Osteocyte (in vitro differentiated cells): ENCODE measurements at regions not wholly inside any gene's neighbourhood (a gene's known extent, or its start where the extent isn't known, plus 50 kb on each side); places are given as distances from the start of the nearest gene placed in this dataset.
"Not testable (repeated sequence)": the region's sequence is repeated elsewhere in the genome, so short reads cannot be mapped to it uniquely, and the experiment has no call there.

ENCODE experiments used
- DNase-seq: peaks from one replicate; pipeline ENCODE4 v3.0.0; 2021; ENCODE audit warnings: mixed read lengths; ENCODE audit not compliant: unreplicated experiment; ENCODE audit errors: extremely low spot score
- H3K27ac Mint-ChIP-seq: one replicate; pipeline ENCODE4 v1.8.0; 2021; ENCODE audit warnings: mild to moderate bottlenecking, mixed read lengths; ENCODE audit not compliant: unreplicated experiment
- H3K27me3 Mint-ChIP-seq: one replicate; pipeline ENCODE4 v1.8.0; 2021; ENCODE audit warnings: mixed read lengths; ENCODE audit not compliant: unreplicated experiment
- H3K36me3 Mint-ChIP-seq: one replicate; pipeline ENCODE4 v1.8.0; 2021; ENCODE audit warnings: mixed read lengths; ENCODE audit not compliant: unreplicated experiment
- H3K4me1 Mint-ChIP-seq: one replicate; pipeline ENCODE4 v1.8.0; 2021; ENCODE audit warnings: mixed read lengths; ENCODE audit not compliant: unreplicated experiment
- H3K4me3 Mint-ChIP-seq: one replicate; pipeline ENCODE4 v1.8.0; 2021; ENCODE audit warnings: mild to moderate bottlenecking, moderate library complexity, mixed read lengths; ENCODE audit not compliant: unreplicated experiment
- H3K9me3 Mint-ChIP-seq: one replicate; pipeline ENCODE4 v1.8.0; 2021; ENCODE audit warnings: mixed read lengths; ENCODE audit not compliant: unreplicated experiment
- TF ChIP-seq, protein P1 (sequence below): fragments of 200-600 bp; sonication (generic); IDR thresholded peaks from 2 replicates; pipeline ENCODE4 v1.5.0; 2021; ENCODE audit warnings: antibody characterized with exemption, mild to moderate bottlenecking, moderate library complexity

- DNase-seq: no peak
- no peaks in the 10 kb centered on the region for H3K27me3 Mint-ChIP-seq
- no peak overlapping the region for H3K27ac Mint-ChIP-seq
- H3K4me1 Mint-ChIP-seq: no peaks in the 10 kb centered on the region
- peaks cover 3% of the 10 kb centered on the region for H3K9me3 Mint-ChIP-seq
- H3K36me3 Mint-ChIP-seq: no peaks in the 10 kb centered on the region
- TF ChIP-seq, protein P1, sequence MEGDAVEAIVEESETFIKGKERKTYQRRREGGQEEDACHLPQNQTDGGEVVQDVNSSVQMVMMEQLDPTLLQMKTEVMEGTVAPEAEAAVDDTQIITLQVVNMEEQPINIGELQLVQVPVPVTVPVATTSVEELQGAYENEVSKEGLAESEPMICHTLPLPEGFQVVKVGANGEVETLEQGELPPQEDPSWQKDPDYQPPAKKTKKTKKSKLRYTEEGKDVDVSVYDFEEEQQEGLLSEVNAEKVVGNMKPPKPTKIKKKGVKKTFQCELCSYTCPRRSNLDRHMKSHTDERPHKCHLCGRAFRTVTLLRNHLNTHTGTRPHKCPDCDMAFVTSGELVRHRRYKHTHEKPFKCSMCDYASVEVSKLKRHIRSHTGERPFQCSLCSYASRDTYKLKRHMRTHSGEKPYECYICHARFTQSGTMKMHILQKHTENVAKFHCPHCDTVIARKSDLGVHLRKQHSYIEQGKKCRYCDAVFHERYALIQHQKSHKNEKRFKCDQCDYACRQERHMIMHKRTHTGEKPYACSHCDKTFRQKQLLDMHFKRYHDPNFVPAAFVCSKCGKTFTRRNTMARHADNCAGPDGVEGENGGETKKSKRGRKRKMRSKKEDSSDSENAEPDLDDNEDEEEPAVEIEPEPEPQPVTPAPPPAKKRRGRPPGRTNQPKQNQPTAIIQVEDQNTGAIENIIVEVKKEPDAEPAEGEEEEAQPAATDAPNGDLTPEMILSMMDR: no peak
- H3K4me3 Mint-ChIP-seq: no peak overlapping the region
These were observed 299.9 kb downstream of the CCDC74A start for GRCh38 chr2:131827481-131828163.

- no peaks in the 10 kb centered on the region for H3K36me3 Mint-ChIP-seq
- H3K4me3 Mint-ChIP-seq: no peak overlapping the region
- no peak for DNase-seq
- H3K9me3 Mint-ChIP-seq: peaks cover 3% of the 10 kb centered on the region
- TF ChIP-seq, protein P1: no peak
- H3K27ac Mint-ChIP-seq: no peak overlapping the region
- no peaks in the 10 kb centered on the region for H3K4me1 Mint-ChIP-seq
- no peaks in the 10 kb centered on the region for H3K27me3 Mint-ChIP-seq
These were observed 300.5 kb downstream of the CCDC74A start for GRCh38 chr2:131828164-131828561.

DNA sequence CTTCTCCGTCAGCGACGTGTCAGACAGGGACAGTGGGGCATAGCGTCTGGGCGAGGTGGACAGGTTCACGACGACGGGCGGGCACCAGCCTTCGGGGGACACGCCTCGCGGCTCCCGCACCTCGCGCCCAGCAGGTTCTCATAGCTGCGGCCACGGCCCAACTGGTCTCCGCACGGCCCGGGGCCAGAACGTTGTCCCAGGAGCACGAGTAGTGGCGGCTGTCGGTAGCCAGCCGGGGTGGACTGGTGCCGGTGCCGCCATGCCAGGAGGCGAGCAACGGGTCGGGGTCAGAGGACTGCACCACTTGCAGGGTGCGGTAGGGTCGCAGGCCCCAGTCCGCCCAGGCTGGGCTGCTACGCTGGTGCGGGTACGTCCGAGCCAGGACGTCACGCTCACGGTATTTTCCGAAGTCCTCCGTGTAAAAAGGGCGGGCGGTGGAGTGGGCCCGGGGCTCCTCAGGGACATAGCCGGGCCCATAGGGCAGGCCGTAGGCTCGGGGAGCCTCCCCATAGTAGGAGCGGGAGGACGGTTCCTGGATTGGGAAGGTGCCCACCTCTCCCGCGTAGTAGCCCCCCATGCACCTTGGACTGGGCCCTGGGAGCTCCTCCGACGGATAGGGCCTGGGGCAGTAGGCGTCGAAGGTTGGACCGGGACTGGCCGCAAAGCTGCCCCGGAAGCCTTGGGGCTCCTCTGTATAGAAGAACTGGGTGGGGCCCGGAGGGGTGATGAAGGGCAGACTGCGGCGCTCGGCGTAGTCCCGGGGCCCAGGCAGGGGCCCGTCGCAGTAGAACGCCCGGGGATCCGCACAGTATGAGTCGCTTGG, 301.2 kb downstream of the CCDC74A start:
- H3K9me3 Mint-ChIP-seq, H3K4me1 Mint-ChIP-seq, H3K4me3 Mint-ChIP-seq, H3K36me3 Mint-ChIP-seq, DNase-seq, H3K27ac Mint-ChIP-seq, H3K27me3 Mint-ChIP-seq: not testable (repeated sequence)

- H3K36me3 Mint-ChIP-seq, H3K27ac Mint-ChIP-seq, H3K4me3 Mint-ChIP-seq, H3K9me3 Mint-ChIP-seq, DNase-seq, H3K4me1 Mint-ChIP-seq, H3K27me3 Mint-ChIP-seq: not testable (repeated sequence)
These were observed 302.0 kb downstream of the CCDC74A start for GRCh38 chr2:131829456-131830241.

GRCh38 chr2:131830242-131830945, 302.7 kb downstream of the CCDC74A start:
- H3K9me3 Mint-ChIP-seq, H3K27ac Mint-ChIP-seq, H3K27me3 Mint-ChIP-seq, DNase-seq, H3K4me3 Mint-ChIP-seq, H3K4me1 Mint-ChIP-seq, H3K36me3 Mint-ChIP-seq: not testable (repeated sequence)

DNA sequence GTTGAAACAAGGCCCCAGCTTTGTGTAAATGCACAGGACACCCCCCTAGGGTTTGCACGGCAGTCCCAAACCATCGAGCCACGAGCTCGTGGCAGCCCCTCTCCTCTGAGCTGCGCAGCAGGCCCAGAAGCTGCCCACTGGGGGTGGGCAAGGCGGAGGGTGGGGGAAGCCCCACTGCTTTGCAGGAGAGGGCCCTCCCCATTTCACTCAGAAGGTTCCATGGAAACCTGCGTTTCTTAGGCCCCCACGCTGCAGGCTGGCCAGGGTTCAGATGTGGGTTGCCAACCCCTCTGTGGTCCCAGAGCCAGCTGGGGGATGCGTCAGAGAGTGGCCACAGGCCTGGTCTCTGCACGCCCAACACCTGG, 303.2 kb downstream of the CCDC74A start:
- H3K36me3 Mint-ChIP-seq, H3K9me3 Mint-ChIP-seq, H3K27ac Mint-ChIP-seq, H3K27me3 Mint-ChIP-seq, H3K4me3 Mint-ChIP-seq, H3K4me1 Mint-ChIP-seq, DNase-seq: not testable (repeated sequence)

DNA sequence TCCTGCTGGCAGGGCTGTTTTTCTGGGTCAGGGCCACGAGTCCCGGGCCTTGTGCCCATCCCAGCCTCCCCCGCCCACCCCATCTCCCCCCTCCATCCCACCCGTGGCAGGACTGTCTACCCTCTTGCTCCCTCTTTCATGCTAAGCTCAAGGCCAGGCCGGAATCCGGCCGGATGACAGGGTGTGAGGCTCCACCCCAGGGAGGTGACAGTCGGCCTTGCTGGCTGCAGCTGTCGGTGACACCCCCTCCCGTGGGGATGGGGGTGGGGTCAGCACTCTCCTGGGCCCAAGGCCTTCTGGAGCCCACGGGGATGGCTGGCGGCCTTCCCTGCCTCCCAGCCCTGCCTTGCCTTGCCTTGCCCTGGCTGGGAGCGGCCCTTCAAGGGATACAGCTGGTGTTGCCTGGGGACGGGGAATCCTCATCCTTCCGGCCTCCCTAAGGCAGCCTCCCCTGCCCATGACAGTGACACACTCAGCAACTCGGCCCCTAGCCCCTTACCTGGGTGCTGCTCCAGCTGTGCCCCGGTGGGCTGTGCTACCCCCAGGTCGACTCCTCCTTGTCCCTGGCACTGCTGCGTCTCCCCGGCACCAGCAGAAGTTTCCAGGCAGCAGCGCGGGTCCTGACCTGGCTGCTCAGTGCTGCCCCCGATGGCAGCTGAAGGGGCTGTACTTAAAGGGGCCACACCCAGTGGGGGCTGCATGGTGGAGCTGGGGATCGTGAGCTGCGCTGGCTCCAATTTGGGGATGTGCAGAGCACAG, 303.9 kb downstream of the CCDC74A start:
- H3K9me3 Mint-ChIP-seq, H3K4me3 Mint-ChIP-seq, H3K27me3 Mint-ChIP-seq, H3K27ac Mint-ChIP-seq, H3K4me1 Mint-ChIP-seq, DNase-seq, H3K36me3 Mint-ChIP-seq: not testable (repeated sequence)

DNA sequence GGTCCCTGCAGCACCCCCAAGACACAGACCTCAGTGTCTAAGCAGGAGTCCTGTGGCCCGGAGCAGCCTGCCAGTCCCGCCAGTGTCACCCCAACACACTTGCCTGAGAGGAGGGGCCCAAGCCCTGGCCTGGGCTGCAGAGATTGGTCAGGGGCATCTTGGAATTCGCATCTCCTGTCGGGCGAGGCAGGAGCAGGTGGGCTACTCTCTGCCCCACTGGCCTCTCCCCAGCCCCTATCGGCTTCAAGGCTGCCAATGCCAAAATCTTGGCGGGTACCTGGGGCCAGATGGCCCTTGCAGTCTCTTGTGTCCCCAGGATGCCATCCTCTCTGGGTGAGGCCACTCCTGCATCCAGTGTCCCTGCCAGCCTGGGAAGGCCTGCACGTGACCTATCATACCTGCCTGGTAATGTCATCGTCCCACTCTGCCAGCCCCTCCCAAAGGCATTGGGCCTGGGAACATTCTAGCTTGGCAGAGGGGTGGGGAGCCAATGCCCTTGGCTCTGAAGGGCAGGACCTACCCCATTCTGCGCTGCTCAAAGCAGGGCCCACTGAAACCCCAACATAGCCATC, 304.6 kb downstream of the CCDC74A start:
- H3K27ac Mint-ChIP-seq, H3K4me3 Mint-ChIP-seq, H3K27me3 Mint-ChIP-seq, H3K36me3 Mint-ChIP-seq, DNase-seq, H3K9me3 Mint-ChIP-seq, H3K4me1 Mint-ChIP-seq: not testable (repeated sequence)

DNA sequence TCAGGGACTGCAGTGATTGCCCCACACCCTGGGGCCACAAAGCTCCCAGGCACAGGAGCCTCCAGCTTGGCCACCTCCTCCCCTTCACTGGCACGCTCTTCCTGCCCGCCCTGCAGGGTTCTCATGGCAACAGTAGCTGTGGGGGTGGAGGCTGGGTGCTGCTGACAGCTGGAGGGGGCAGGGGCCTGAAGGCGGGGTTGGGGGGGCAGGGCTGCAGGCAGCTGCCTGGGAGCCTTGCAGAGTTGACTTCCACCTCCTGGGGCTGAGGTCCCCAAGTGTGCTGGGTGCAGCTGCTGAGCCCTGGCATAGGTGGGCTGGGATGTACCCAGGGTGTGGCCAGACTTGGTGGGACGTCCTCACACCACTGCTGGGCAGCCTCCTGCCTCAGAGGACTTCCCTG, 305.2 kb downstream of the CCDC74A start:
- H3K4me1 Mint-ChIP-seq, DNase-seq, H3K9me3 Mint-ChIP-seq, H3K36me3 Mint-ChIP-seq, H3K27ac Mint-ChIP-seq, H3K27me3 Mint-ChIP-seq, H3K4me3 Mint-ChIP-seq: not testable (repeated sequence)
